ENCODE measurements at regions not wholly inside any gene's neighbourhood (a gene's known extent, or its start where the extent isn't known, plus 50 kb on each side); places are given as distances from the start of the nearest gene placed in this dataset.

- no CpG with 5 or more reads among the region's 1 CpG for WGBS (ENCODE audit: insufficient coverage)
- Mint-ChIP-seq H3K27ac (no peak overlapping the region), H3K4me1 (peaks cover 15% of the 10 kb centered on the region), H3K9me3 (ENCODE audit: insufficient read depth) (no peaks in the 10 kb centered on the region), H3K27me3 (peaks cover 6% of the 10 kb centered on the region), H3K4me3 (no peak overlapping the region)
- ChIA-PET CTCF (no interaction called here), POLR2A (no interaction called here)
- H3K27me3 ChIP-seq (replicated peaks in 1 of 4; ENCODE audit: control extremely low read depth in 1 of 4, control insufficient read depth in 3 of 4, insufficient read depth in 4 of 4, low read length in 3 of 4): no peaks in the 10 kb centered on the region
- no peak overlapping the region for H3K9ac ChIP-seq (ENCODE audit: low read length)
- H3K36me3 ChIP-seq (replicated peaks in 1 of 2; ENCODE audit: control extremely low read depth in 1 of 2, control insufficient read depth in 1 of 2, extremely low read depth in 1 of 2, insufficient read depth in 2 of 2, low read length in 1 of 2): no peaks in the 10 kb centered on the region
- intact Hi-C loops (cut with micrococcal nuclease): no loop called here
- no peaks in the 10 kb centered on the region for H3K9me3 ChIP-seq (ENCODE audit: control extremely low read depth in 1 of 3, control insufficient read depth in 2 of 3, insufficient read depth in 1 of 3, low read length in 2 of 3)
- H2AFZ ChIP-seq (ENCODE audit: insufficient read depth, low read depth, low read length, poor library complexity, severe bottlenecking): no peak overlapping the region
- ATAC-seq (ENCODE audit: low read depth) (no peak), DNase-seq (no peak)
- H3K27ac ChIP-seq (ENCODE audit: low read length in 2 of 2): no peak overlapping the region
- H3K4me3 ChIP-seq (ENCODE audit: control extremely low read depth in 1 of 5, extremely low read depth in 1 of 5, insufficient read depth in 1 of 5, low read depth in 2 of 5, low read length in 4 of 5): no peak overlapping the region
- H3K4me1 ChIP-seq (ENCODE audit: control insufficient read depth in 2 of 2, insufficient read depth in 2 of 2, low read length in 2 of 2): peaks cover 15 to 26% of the 10 kb centered on the region in 2 donors
- TF ChIP-seq CTCF (IDR thresholded peaks at IDR 0.05) (no peak), EZH2 (IDR thresholded peaks at IDR 0.05; ENCODE audit: borderline replicate concordance, insufficient read depth, low read depth, low read length, poor library complexity, severe bottlenecking) (no peak)
- H3K79me2 ChIP-seq (ENCODE audit: control insufficient read depth, insufficient read depth, low read length): no peaks in the 10 kb centered on the region
- H4K20me1 ChIP-seq (ENCODE audit: control insufficient read depth, insufficient read depth, low read length, poor library complexity, severe bottlenecking): no peaks in the 10 kb centered on the region
- no peak overlapping the region for H3K4me2 ChIP-seq (replicated peaks; ENCODE audit: low read depth, low read length, poor library complexity, severe bottlenecking)
Measured at GRCh38 chr7:47145186-47145725, 436.7 kb downstream of the TNS3 start.

GRCh38 chr7:47143339-47143738, 438.6 kb downstream of the TNS3 start:
- Histone ChIP-seq H3K36me3 (replicated peaks in 1 of 2; ENCODE audit: control extremely low read depth in 1 of 2, control insufficient read depth in 1 of 2, extremely low read depth in 1 of 2, insufficient read depth in 2 of 2, low read length in 1 of 2) (no peaks in the 10 kb centered on the region), H3K4me1 (ENCODE audit: control insufficient read depth in 2 of 2, insufficient read depth in 2 of 2, low read length in 2 of 2) (peaks cover 0 to 7% of the 10 kb centered on the region in 2 donors), H3K9me3 (ENCODE audit: control extremely low read depth in 1 of 3, control insufficient read depth in 2 of 3, insufficient read depth in 1 of 3, low read length in 2 of 3) (no peaks in the 10 kb centered on the region), H3K4me3 (ENCODE audit: control extremely low read depth in 1 of 5, extremely low read depth in 1 of 5, insufficient read depth in 1 of 5, low read depth in 2 of 5, low read length in 4 of 5) (no peak overlapping the region), H4K20me1 (ENCODE audit: control insufficient read depth, insufficient read depth, low read length, poor library complexity, severe bottlenecking) (no peaks in the 10 kb centered on the region), H3K9ac (ENCODE audit: low read length) (no peak overlapping the region), H3K27me3 (replicated peaks in 1 of 4; ENCODE audit: control extremely low read depth in 1 of 4, control insufficient read depth in 3 of 4, insufficient read depth in 4 of 4, low read length in 3 of 4) (no peaks in the 10 kb centered on the region), H3K79me2 (ENCODE audit: control insufficient read depth, insufficient read depth, low read length) (no peaks in the 10 kb centered on the region), H2AFZ (ENCODE audit: insufficient read depth, low read depth, low read length, poor library complexity, severe bottlenecking) (no peak overlapping the region), H3K4me2 (replicated peaks; ENCODE audit: low read depth, low read length, poor library complexity, severe bottlenecking) (no peak overlapping the region), H3K27ac (ENCODE audit: low read length in 2 of 2) (no peak overlapping the region)
- ChIA-PET POLR2A (no interaction called here), CTCF (no interaction called here)
- Mint-ChIP-seq H3K4me3 (no peak overlapping the region), H3K9me3 (ENCODE audit: insufficient read depth) (no peaks in the 10 kb centered on the region), H3K4me1 (peaks cover 4% of the 10 kb centered on the region), H3K27ac (no peak overlapping the region), H3K27me3 (peaks cover 6% of the 10 kb centered on the region)
- intact Hi-C loops (cut with micrococcal nuclease): no loop called here
- TF ChIP-seq EZH2 (IDR thresholded peaks at IDR 0.05; ENCODE audit: borderline replicate concordance, insufficient read depth, low read depth, low read length, poor library complexity, severe bottlenecking) (no peak), CTCF (IDR thresholded peaks at IDR 0.05) (no peak)
- DNase-seq (no peak), ATAC-seq (ENCODE audit: low read depth) (no peak)
- WGBS (ENCODE audit: insufficient coverage): no CpG with 5 or more reads among the region's 1 CpG
